Fibroblast of lung (primary cell): ENCODE measurements at regions not wholly inside any gene's neighbourhood (a gene's known extent, or its start where the extent isn't known, plus 50 kb on each side); places are given as distances from the start of the nearest gene placed in this dataset.

Experiments used
- EZH2 ChIP-seq: IDR thresholded peaks from 2 replicates; pipeline ENCODE4 v1.5.1; 2012; ENCODE audit warnings: low read length, control low read depth, mild to moderate bottlenecking; ENCODE audit errors: missing control alignments
- TF ChIP-seq, protein P1 (sequence below), 2 donors: IDR thresholded peaks in 1 of 2; conservative IDR thresholded peaks in 1 of 2; 1 replicate in 1 of 2; 2 replicates in 1 of 2; pipeline ENCODE4 v1.5.1; 2011 to 2012; ENCODE audit warnings: low read length in 2 of 2, control low read depth in 1 of 2, inconsistent platforms in 1 of 2, low read depth in 1 of 2, mild to moderate bottlenecking in 1 of 2

- TF ChIP-seq, protein P1, sequence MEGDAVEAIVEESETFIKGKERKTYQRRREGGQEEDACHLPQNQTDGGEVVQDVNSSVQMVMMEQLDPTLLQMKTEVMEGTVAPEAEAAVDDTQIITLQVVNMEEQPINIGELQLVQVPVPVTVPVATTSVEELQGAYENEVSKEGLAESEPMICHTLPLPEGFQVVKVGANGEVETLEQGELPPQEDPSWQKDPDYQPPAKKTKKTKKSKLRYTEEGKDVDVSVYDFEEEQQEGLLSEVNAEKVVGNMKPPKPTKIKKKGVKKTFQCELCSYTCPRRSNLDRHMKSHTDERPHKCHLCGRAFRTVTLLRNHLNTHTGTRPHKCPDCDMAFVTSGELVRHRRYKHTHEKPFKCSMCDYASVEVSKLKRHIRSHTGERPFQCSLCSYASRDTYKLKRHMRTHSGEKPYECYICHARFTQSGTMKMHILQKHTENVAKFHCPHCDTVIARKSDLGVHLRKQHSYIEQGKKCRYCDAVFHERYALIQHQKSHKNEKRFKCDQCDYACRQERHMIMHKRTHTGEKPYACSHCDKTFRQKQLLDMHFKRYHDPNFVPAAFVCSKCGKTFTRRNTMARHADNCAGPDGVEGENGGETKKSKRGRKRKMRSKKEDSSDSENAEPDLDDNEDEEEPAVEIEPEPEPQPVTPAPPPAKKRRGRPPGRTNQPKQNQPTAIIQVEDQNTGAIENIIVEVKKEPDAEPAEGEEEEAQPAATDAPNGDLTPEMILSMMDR (conservative IDR thresholded peaks at IDR 0.05 in 1 of 2, IDR thresholded peaks at IDR 0.05 in 1 of 2; ENCODE audit: low read depth in 1 of 2, low read length in 2 of 2), result no peak
- no peak for TF ChIP-seq EZH2
Measured at GRCh38 chrX:799808-800207, 169.2 kb downstream of the SHOX start.
